ENCODE measurements at regions not wholly inside any gene's neighbourhood (a gene's known extent, or its start where the extent isn't known, plus 50 kb on each side); places are given as distances from the start of the nearest gene placed in this dataset.

DNA sequence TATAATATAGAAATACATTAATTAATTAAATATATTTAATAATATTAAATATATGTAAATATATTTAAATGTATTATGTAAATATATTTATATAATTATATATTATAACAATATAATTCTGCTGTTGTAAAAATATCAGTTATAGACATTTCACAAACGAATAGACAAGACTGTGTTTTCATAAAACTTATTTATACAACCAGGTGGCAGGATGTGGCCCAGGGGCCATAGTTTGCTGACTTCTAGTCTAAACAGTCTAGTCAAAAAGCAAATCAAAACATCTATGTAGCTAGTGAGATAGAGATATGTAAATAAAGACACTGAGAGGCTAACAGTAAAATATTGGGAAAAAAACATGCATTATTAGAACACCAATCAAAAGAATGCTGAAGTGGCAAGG lies 136.4 kb downstream of the TBXT start:
- no peaks in the 10 kb centered on the region for H3K27me3 ChIP-seq (replicated peaks; ENCODE audit: insufficient read depth, low read length)

DNA sequence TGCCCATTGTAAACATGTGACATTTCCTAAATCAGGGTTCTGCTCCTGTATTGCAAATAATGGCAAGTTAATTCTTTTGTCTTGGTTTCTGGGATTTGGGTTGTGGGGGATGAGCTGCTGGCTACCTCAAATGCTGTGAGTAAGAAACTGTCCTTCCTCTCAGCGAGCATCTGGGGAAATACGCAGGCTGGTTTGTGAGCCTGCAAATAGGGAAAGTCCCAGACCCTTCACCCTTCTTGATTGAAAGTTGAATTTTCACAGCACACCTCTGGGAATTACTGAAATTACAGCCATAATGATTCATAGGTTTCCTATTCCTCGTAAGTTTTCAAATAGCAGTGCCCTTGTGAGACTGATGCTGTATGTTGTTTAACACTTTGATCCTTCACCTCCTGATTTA lies 138.1 kb downstream of the TBXT start:
- no peak for DNase-seq
- no peaks in the 10 kb centered on the region for H3K79me2 ChIP-seq (ENCODE audit: low read length)
- H3K4me1 ChIP-seq (ENCODE audit: low read length): no peaks in the 10 kb centered on the region
- no peak overlapping the region for H2AFZ ChIP-seq (ENCODE audit: low read length)
- no peaks in the 10 kb centered on the region for H4K20me1 ChIP-seq (ENCODE audit: insufficient read depth, low read length)
- H3F3A ChIP-seq (ENCODE audit: insufficient read depth, low read length): no peaks in the 10 kb centered on the region
- no peaks in the 10 kb centered on the region for H3K36me3 ChIP-seq (replicated peaks; ENCODE audit: insufficient read depth, low read length)
- no peak overlapping the region for H3K27ac ChIP-seq (ENCODE audit: low read length)
- no peaks in the 10 kb centered on the region for H3K27me3 ChIP-seq (replicated peaks; ENCODE audit: insufficient read depth, low read length)
- no peak overlapping the region for H3K9ac ChIP-seq (ENCODE audit: low read length)
- TF ChIP-seq EZH2 (optimal IDR thresholded peaks at IDR 0.05; ENCODE audit: low read depth, low read length) (no peak), EZH2phosphoT487 (IDR thresholded peaks at IDR 0.05; ENCODE audit: low read length) (no peak)
- TF ChIP-seq, protein P1, sequence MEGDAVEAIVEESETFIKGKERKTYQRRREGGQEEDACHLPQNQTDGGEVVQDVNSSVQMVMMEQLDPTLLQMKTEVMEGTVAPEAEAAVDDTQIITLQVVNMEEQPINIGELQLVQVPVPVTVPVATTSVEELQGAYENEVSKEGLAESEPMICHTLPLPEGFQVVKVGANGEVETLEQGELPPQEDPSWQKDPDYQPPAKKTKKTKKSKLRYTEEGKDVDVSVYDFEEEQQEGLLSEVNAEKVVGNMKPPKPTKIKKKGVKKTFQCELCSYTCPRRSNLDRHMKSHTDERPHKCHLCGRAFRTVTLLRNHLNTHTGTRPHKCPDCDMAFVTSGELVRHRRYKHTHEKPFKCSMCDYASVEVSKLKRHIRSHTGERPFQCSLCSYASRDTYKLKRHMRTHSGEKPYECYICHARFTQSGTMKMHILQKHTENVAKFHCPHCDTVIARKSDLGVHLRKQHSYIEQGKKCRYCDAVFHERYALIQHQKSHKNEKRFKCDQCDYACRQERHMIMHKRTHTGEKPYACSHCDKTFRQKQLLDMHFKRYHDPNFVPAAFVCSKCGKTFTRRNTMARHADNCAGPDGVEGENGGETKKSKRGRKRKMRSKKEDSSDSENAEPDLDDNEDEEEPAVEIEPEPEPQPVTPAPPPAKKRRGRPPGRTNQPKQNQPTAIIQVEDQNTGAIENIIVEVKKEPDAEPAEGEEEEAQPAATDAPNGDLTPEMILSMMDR (IDR thresholded peaks at IDR 0.05; ENCODE audit: low read length): no peak
- H3K4me2 ChIP-seq (ENCODE audit: low read depth, low read length): no peak overlapping the region
- H3K4me3 ChIP-seq (ENCODE audit: low read length): no peak overlapping the region
- no peaks in the 10 kb centered on the region for H3K9me2 ChIP-seq (replicated peaks; ENCODE audit: insufficient read depth, low read length)
- H3K9me3 ChIP-seq (replicated peaks; ENCODE audit: insufficient read depth, low read length): no peaks in the 10 kb centered on the region

More for the DNA sequence above, 136.4 kb downstream of the TBXT start:
- Histone ChIP-seq H3K79me2 (ENCODE audit: low read length) (no peaks in the 10 kb centered on the region), H2AFZ (ENCODE audit: low read length) (no peak overlapping the region), H3K4me2 (ENCODE audit: low read depth, low read length) (no peak overlapping the region), H3K9ac (ENCODE audit: low read length) (no peak overlapping the region), H3K9me3 (replicated peaks; ENCODE audit: insufficient read depth, low read length) (no peaks in the 10 kb centered on the region), H4K20me1 (ENCODE audit: insufficient read depth, low read length) (no peaks in the 10 kb centered on the region), H3K36me3 (replicated peaks; ENCODE audit: insufficient read depth, low read length) (no peaks in the 10 kb centered on the region), H3K9me2 (replicated peaks; ENCODE audit: insufficient read depth, low read length) (no peaks in the 10 kb centered on the region), H3K4me3 (ENCODE audit: low read length) (no peak overlapping the region), H3F3A (ENCODE audit: insufficient read depth, low read length) (no peaks in the 10 kb centered on the region), H3K27ac (ENCODE audit: low read length) (no peak overlapping the region), H3K4me1 (ENCODE audit: low read length) (no peaks in the 10 kb centered on the region)
- TF ChIP-seq EZH2phosphoT487 (IDR thresholded peaks at IDR 0.05; ENCODE audit: low read length) (no peak), EZH2 (optimal IDR thresholded peaks at IDR 0.05; ENCODE audit: low read depth, low read length) (no peak)
- TF ChIP-seq, protein P1 (IDR thresholded peaks at IDR 0.05; ENCODE audit: low read length): no peak
- no peak for DNase-seq

DNA sequence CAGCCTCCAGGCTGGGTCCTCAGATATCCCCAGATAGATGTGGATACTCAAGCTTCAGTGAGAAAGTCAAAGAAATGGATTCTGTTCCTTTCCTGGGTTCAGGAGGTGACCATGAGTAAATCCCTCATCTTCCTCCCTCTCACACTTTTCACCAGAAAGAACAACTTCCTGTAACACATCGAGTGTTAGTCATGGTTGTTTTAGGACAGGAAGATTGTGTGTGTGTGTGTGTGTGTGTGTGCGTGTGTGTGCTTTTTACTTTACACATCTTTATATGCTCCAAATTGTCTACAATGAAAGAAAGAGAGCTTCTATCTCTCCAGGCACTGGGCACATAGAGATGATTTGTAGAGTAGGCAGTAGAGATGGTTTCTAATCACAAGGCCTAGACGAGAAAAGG lies 139.9 kb downstream of the TBXT start:
- Histone ChIP-seq H3K27me3 (replicated peaks; ENCODE audit: insufficient read depth, low read length) (no peaks in the 10 kb centered on the region), H3K79me2 (ENCODE audit: low read length) (no peaks in the 10 kb centered on the region), H2AFZ (ENCODE audit: low read length) (no peak overlapping the region), H3K9me2 (replicated peaks; ENCODE audit: insufficient read depth, low read length) (no peaks in the 10 kb centered on the region), H3K9ac (ENCODE audit: low read length) (no peak overlapping the region), H4K20me1 (ENCODE audit: insufficient read depth, low read length) (no peaks in the 10 kb centered on the region), H3K4me2 (ENCODE audit: low read depth, low read length) (no peak overlapping the region), H3K27ac (ENCODE audit: low read length) (no peak overlapping the region), H3K4me3 (ENCODE audit: low read length) (no peak overlapping the region), H3K9me3 (replicated peaks; ENCODE audit: insufficient read depth, low read length) (no peaks in the 10 kb centered on the region), H3K4me1 (ENCODE audit: low read length) (no peaks in the 10 kb centered on the region), H3F3A (ENCODE audit: insufficient read depth, low read length) (no peaks in the 10 kb centered on the region), H3K36me3 (replicated peaks; ENCODE audit: insufficient read depth, low read length) (no peaks in the 10 kb centered on the region)
- DNase-seq: no peak
- TF ChIP-seq EZH2 (optimal IDR thresholded peaks at IDR 0.05; ENCODE audit: low read depth, low read length) (no peak), EZH2phosphoT487 (IDR thresholded peaks at IDR 0.05; ENCODE audit: low read length) (no peak)
- TF ChIP-seq, protein P1 (IDR thresholded peaks at IDR 0.05; ENCODE audit: low read length): no peak

Data from MM.1S (cell line).